ENCODE measurements at regions not wholly inside any gene's neighbourhood (a gene's known extent, or its start where the extent isn't known, plus 50 kb on each side); places are given as distances from the start of the nearest gene placed in this dataset.

DNA sequence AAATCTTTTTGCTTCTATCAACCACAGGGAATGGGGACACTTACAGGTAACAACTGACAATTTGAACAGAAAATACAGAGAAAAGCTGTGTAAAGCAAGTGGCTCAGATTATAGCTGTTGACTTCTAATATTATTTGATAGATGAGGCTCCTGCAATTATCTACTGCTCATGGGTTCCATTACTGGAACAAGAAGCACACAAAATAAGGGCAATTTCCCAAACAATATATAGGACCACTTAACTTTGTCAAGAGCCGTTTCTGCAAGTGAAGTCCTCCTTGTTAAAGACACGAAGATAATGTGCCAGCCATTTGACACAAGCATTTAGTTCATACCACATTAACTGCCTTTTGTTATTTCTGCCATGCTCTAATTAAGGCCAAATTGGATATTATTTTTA is 315.5 kb upstream of the ARID1B start:
- ChIA-PET CTCF (no interaction called here), POLR2A (no interaction called here)
- Mint-ChIP-seq H3K9me3 (ENCODE audit: low read depth) (no peaks in the 10 kb centered on the region), H3K27ac (no peak overlapping the region), H3K36me3 (ENCODE audit: low read depth) (no peaks in the 10 kb centered on the region), H3K4me1 (peaks cover 3% of the 10 kb centered on the region), H3K4me3 (no peak overlapping the region), H3K27me3 (peaks cover 5% of the 10 kb centered on the region)
- ATAC-seq (no peak), DNase-seq (no peak)
- intact Hi-C loops (cut with DNase I, micrococcal nuclease), result no loop called here

GRCh38 chr6:156457601-156458000 is 319.6 kb upstream of the ARID1B start:
- Mint-ChIP-seq H3K27me3 (peaks cover 3% of the 10 kb centered on the region), H3K9me3 (ENCODE audit: low read depth) (no peaks in the 10 kb centered on the region), H3K4me1 (no peaks in the 10 kb centered on the region), H3K27ac (no peak overlapping the region), H3K36me3 (ENCODE audit: low read depth) (no peaks in the 10 kb centered on the region), H3K4me3 (no peak overlapping the region)
- ATAC-seq (no peak), DNase-seq (no peak)
- ChIA-PET CTCF (interaction anchor here (0.6 kb wide), 1 partner anchor 1201 kb away, joined by 3 read pairs; no protein-coding TSS in a partner anchor), POLR2A (no interaction called here)
- intact Hi-C loops (cut with DNase I, micrococcal nuclease), result no loop called here

- Mint-ChIP-seq H3K4me3 (no peak overlapping the region), H3K36me3 (ENCODE audit: low read depth) (no peaks in the 10 kb centered on the region), H3K27ac (no peak overlapping the region), H3K9me3 (ENCODE audit: low read depth) (no peaks in the 10 kb centered on the region), H3K27me3 (no peaks in the 10 kb centered on the region), H3K4me1 (no peaks in the 10 kb centered on the region)
- POLR2A ChIA-PET, result no interaction called here
- intact Hi-C loops (cut with DNase I, micrococcal nuclease), result no loop called here
- no peak for ATAC-seq
- CTCF ChIA-PET, result interaction anchor here (0.6 kb wide), 1 partner anchor 25 kb away, joined by 3 read pairs; no protein-coding TSS in a partner anchor
- DNase-seq, result no peak
Measured at GRCh38 chr6:156455847-156456246, 321.3 kb upstream of the ARID1B start.

DNA sequence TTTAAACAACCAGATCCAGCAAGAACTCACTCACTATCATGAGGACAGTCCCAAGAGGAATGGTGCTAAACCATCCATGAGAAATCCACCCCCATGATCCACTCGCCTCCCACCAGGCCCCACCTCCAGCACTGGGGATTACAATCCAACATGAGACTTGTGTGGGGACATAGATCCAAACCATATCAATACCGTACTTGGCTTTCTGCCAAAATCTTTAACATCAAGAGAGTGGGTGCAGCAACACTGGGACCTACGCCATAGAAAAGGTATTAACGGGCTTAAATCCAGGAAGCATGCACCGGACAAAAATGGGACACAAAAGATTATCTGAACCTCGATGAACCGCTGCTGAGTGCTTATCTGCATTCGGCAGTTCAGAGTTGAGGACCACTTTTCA is 322.3 kb upstream of the ARID1B start:
- H3K4me1 Mint-ChIP-seq, result no peaks in the 10 kb centered on the region
- no peak overlapping the region for H3K4me3 Mint-ChIP-seq
- H3K27ac Mint-ChIP-seq, result no peak overlapping the region
- POLR2A ChIA-PET, result no interaction called here
- H3K9me3 Mint-ChIP-seq (ENCODE audit: low read depth), result no peaks in the 10 kb centered on the region
- CTCF ChIA-PET, result no interaction called here
- DNase-seq (no peak), ATAC-seq (no peak)
- H3K36me3 Mint-ChIP-seq (ENCODE audit: low read depth), result no peaks in the 10 kb centered on the region
- H3K27me3 Mint-ChIP-seq, result no peaks in the 10 kb centered on the region
- intact Hi-C loops (cut with DNase I, micrococcal nuclease), result no loop called here

DNA sequence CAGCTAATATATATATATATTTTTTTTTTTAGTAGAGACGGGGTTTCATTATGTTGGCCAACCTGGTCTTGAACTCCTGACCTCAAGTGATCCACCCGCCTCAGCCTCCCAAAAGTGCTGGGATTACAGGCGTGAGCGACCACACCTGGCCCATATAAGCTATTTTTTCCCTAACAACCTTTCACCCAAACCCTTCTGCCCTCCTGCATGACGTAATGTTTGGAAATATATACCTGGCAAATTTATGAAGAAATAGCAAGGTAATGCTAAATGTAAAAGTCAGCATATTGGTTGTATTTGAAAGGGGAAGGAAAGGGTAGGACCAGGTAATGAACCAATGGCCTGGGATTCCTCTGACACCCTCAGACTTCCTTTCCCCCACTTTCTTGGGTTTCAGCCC is 325.5 kb upstream of the ARID1B start:
- Mint-ChIP-seq H3K27me3 (no peaks in the 10 kb centered on the region), H3K27ac (no peak overlapping the region), H3K36me3 (ENCODE audit: low read depth) (no peaks in the 10 kb centered on the region), H3K4me1 (no peaks in the 10 kb centered on the region), H3K9me3 (ENCODE audit: low read depth) (no peaks in the 10 kb centered on the region), H3K4me3 (no peak overlapping the region)
- ChIA-PET POLR2A (no interaction called here), CTCF (interaction anchor here (0.6 to 1.2 kb wide), 2 partner anchors 13 to 125 kb away, joined by 3 to 5 read pairs; no protein-coding TSS in a partner anchor)
- ATAC-seq (no peak), DNase-seq (no peak)
- intact Hi-C loops (cut with DNase I, micrococcal nuclease), result no loop called here

DNA sequence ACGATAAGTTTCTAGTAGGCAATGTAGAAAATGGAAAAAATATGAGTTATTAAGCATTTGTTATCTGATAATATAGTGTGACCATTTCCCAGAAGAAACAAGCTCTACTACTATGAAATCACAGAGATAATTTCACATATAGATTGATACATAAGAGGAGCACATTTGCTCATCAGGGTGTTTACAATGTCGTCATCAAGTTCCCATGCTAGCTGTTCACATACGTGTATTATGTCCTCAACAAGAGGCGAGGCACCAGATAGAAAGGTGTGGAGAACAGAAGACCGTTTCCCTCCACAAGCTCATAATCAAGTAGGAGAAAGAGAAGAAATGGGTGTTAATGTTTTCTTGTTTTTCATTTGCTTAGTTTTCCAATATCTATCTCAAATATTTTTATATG is 326.1 kb upstream of the ARID1B start:
- ChIA-PET CTCF (interaction anchor here (0.6 to 1.2 kb wide), 2 partner anchors 14 to 126 kb away, joined by 3 to 5 read pairs; no protein-coding TSS in a partner anchor), POLR2A (no interaction called here)
- Mint-ChIP-seq H3K9me3 (ENCODE audit: low read depth) (no peaks in the 10 kb centered on the region), H3K27ac (no peak overlapping the region), H3K4me3 (no peak overlapping the region), H3K27me3 (no peaks in the 10 kb centered on the region), H3K36me3 (ENCODE audit: low read depth) (no peaks in the 10 kb centered on the region), H3K4me1 (no peaks in the 10 kb centered on the region)
- DNase-seq (no peak), ATAC-seq (no peak)
- intact Hi-C loops (cut with DNase I, micrococcal nuclease), result no loop called here

- H3K27ac Mint-ChIP-seq, result no peak overlapping the region
- no peaks in the 10 kb centered on the region for H3K4me1 Mint-ChIP-seq
- DNase-seq, result no peak
- ATAC-seq, result no peak
- no peaks in the 10 kb centered on the region for H3K27me3 Mint-ChIP-seq
- no peak overlapping the region for H3K4me3 Mint-ChIP-seq
- H3K36me3 Mint-ChIP-seq (ENCODE audit: low read depth), result no peaks in the 10 kb centered on the region
- POLR2A ChIA-PET, result no interaction called here
- H3K9me3 Mint-ChIP-seq (ENCODE audit: low read depth), result no peaks in the 10 kb centered on the region
- CTCF ChIA-PET, result interaction anchor here (0.6 to 1.2 kb wide), 2 partner anchors 15 to 298 kb away, joined by 3 to 5 read pairs; no protein-coding TSS in a partner anchor
- intact Hi-C loops (cut with DNase I, micrococcal nuclease), result no loop called here
Measured at GRCh38 chr6:156450421-156450820, 326.8 kb upstream of the ARID1B start.

GRCh38 chr6:156449569-156449968 is 327.6 kb upstream of the ARID1B start:
- Mint-ChIP-seq H3K4me3 (no peak overlapping the region), H3K27ac (no peak overlapping the region), H3K9me3 (ENCODE audit: low read depth) (no peaks in the 10 kb centered on the region), H3K4me1 (no peaks in the 10 kb centered on the region), H3K36me3 (ENCODE audit: low read depth) (no peaks in the 10 kb centered on the region), H3K27me3 (no peaks in the 10 kb centered on the region)
- intact Hi-C loops (cut with DNase I, micrococcal nuclease), result no loop called here
- POLR2A ChIA-PET, result no interaction called here
- no peak for DNase-seq
- CTCF ChIA-PET, result interaction anchor here (1.2 kb wide), 1 partner anchor 14 kb away, joined by 3 read pairs; no protein-coding TSS in a partner anchor
- no peak for ATAC-seq

GRCh38 chr6:156449128-156449527 is 328.1 kb upstream of the ARID1B start:
- intact Hi-C loops (cut with DNase I, micrococcal nuclease), result no loop called here
- H3K4me1 Mint-ChIP-seq, result no peaks in the 10 kb centered on the region
- H3K36me3 Mint-ChIP-seq (ENCODE audit: low read depth), result no peaks in the 10 kb centered on the region
- H3K4me3 Mint-ChIP-seq, result no peak overlapping the region
- no peaks in the 10 kb centered on the region for H3K9me3 Mint-ChIP-seq (ENCODE audit: low read depth)
- no peak for ATAC-seq
- no peak overlapping the region for H3K27ac Mint-ChIP-seq
- POLR2A ChIA-PET, result no interaction called here
- CTCF ChIA-PET, result interaction anchor here (1.0 to 1.3 kb wide), 3 partner anchors 11 to 16 kb away, joined by 3 read pairs; no protein-coding TSS in a partner anchor
- no peak for DNase-seq
- H3K27me3 Mint-ChIP-seq, result no peaks in the 10 kb centered on the region

DNA sequence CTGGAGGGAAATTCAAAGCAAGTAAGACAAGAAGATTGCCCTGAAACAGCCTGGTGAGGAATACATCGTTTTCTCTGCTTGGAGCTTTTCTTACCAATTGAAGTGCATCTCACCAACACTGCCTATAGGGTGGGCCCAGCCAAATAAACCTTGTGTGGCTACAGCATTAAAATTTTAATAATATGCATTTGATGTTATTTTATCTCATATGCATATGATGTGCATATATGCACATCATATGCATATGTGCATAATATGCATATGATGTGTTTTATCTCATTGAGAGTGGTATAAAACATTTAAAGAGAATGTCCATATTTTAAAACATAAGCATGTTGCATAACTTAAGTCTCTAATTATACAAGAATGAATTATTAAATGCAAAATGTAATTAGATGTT is 328.6 kb upstream of the ARID1B start:
- no peak overlapping the region for H3K27ac Mint-ChIP-seq
- ChIA-PET POLR2A (no interaction called here), CTCF (interaction anchor here (1.0 to 1.3 kb wide), 3 partner anchors 11 to 17 kb away, joined by 3 read pairs; no protein-coding TSS in a partner anchor)
- no peak for ATAC-seq
- H3K36me3 Mint-ChIP-seq (ENCODE audit: low read depth), result no peaks in the 10 kb centered on the region
- H3K27me3 Mint-ChIP-seq, result no peaks in the 10 kb centered on the region
- intact Hi-C loops (cut with DNase I, micrococcal nuclease), result no loop called here
- H3K4me1 Mint-ChIP-seq, result no peaks in the 10 kb centered on the region
- no peak for DNase-seq
- H3K4me3 Mint-ChIP-seq, result no peak overlapping the region
- H3K9me3 Mint-ChIP-seq (ENCODE audit: low read depth), result no peaks in the 10 kb centered on the region

- no peak for DNase-seq
- Mint-ChIP-seq H3K27ac (no peak overlapping the region), H3K27me3 (no peaks in the 10 kb centered on the region), H3K4me3 (no peak overlapping the region), H3K9me3 (ENCODE audit: low read depth) (peaks cover 2% of the 10 kb centered on the region), H3K4me1 (no peaks in the 10 kb centered on the region), H3K36me3 (ENCODE audit: low read depth) (no peaks in the 10 kb centered on the region)
- POLR2A ChIA-PET, result no interaction called here
- no peak for ATAC-seq
- CTCF ChIA-PET, result no interaction called here
- intact Hi-C loops (cut with DNase I, micrococcal nuclease), result no loop called here
Measured at GRCh38 chr6:156440688-156441087, 336.5 kb upstream of the ARID1B start.

GRCh38 chr6:156438350-156438923 is 338.7 kb upstream of the ARID1B start:
- intact Hi-C loops (cut with DNase I, micrococcal nuclease), result no loop called here
- no peak overlapping the region for H3K27ac Mint-ChIP-seq
- H3K9me3 Mint-ChIP-seq (ENCODE audit: low read depth), result peaks cover 2% of the 10 kb centered on the region
- H3K36me3 Mint-ChIP-seq (ENCODE audit: low read depth), result no peaks in the 10 kb centered on the region
- ChIA-PET CTCF (interaction anchor here (0.6 to 1.4 kb wide), 5 partner anchors 10 to 270 kb away, joined by 3 to 4 read pairs (median 4); no protein-coding TSS in a partner anchor), POLR2A (no interaction called here)
- H3K4me3 Mint-ChIP-seq, result no peak overlapping the region
- H3K4me1 Mint-ChIP-seq, result no peaks in the 10 kb centered on the region
- no peak for DNase-seq
- no peaks in the 10 kb centered on the region for H3K27me3 Mint-ChIP-seq
- no peak for ATAC-seq
